ENCODE measurements at regions not wholly inside any gene's neighbourhood (a gene's known extent, or its start where the extent isn't known, plus 50 kb on each side); places are given as distances from the start of the nearest gene placed in this dataset.

- H3K4me3 ChIP-seq (ENCODE audit: low read depth in 1 of 5, low read length in 5 of 5) = no peak overlapping the region
- H3K27ac ChIP-seq (ENCODE audit: low read depth, low read length) = no peak overlapping the region
- no peaks in the 10 kb centered on the region for H3K36me3 ChIP-seq (ENCODE audit: control insufficient read depth in 5 of 5, insufficient read depth in 5 of 5, low read length in 5 of 5)
- no peak overlapping the region for H3K9ac ChIP-seq (ENCODE audit: low read length in 5 of 5)
- H3K27me3 ChIP-seq (ENCODE audit: control insufficient read depth in 5 of 5, insufficient read depth in 4 of 5, low read length in 5 of 5) = peaks cover 0 to 4% (median 0%) of the 10 kb centered on the region in 5 donors
- H3K4me1 ChIP-seq (ENCODE audit: control insufficient read depth in 5 of 5, insufficient read depth in 5 of 5, low read length in 5 of 5) = peaks cover 0 to 20% (median 0%) of the 10 kb centered on the region in 5 donors
- no peaks in the 10 kb centered on the region for H3K9me3 ChIP-seq (ENCODE audit: control insufficient read depth in 5 of 5, low read length in 5 of 5)
Measured at GRCh38 chr16:47886139-47886538, 269.7 kb downstream of the ABCC12 start.

DNA sequence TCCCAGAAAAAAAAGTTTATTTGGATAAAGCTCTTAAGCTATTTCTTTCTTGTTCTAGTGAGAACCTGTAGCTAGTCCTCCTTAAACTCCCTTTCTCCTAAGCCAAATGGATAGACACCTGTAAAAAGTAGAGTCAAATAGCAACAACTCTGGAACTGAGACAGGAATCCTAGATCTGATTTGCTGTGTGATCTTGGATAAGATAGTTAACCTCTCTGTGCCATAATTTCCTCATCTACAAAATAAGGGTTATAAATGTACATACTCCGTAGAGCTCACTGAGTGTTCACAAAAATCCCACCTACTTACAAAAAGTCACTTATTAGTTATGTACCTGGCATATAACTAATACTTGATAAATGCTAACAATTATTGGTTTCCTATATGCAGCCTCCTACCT, 270.3 kb downstream of the ABCC12 start:
- Histone ChIP-seq H3K27ac (ENCODE audit: low read depth, low read length) (no peak overlapping the region), H3K9ac (ENCODE audit: low read length in 5 of 5) (no peak overlapping the region), H3K36me3 (ENCODE audit: control insufficient read depth in 5 of 5, insufficient read depth in 5 of 5, low read length in 5 of 5) (no peaks in the 10 kb centered on the region), H3K9me3 (ENCODE audit: control insufficient read depth in 5 of 5, low read length in 5 of 5) (no peaks in the 10 kb centered on the region), H3K4me1 (ENCODE audit: control insufficient read depth in 5 of 5, insufficient read depth in 5 of 5, low read length in 5 of 5) (peaks cover 0 to 20% (median 0%) of the 10 kb centered on the region in 5 donors), H3K27me3 (ENCODE audit: control insufficient read depth in 5 of 5, insufficient read depth in 4 of 5, low read length in 5 of 5) (peaks cover 0 to 4% (median 0%) of the 10 kb centered on the region in 5 donors), H3K4me3 (ENCODE audit: low read depth in 1 of 5, low read length in 5 of 5) (no peak overlapping the region)

DNA sequence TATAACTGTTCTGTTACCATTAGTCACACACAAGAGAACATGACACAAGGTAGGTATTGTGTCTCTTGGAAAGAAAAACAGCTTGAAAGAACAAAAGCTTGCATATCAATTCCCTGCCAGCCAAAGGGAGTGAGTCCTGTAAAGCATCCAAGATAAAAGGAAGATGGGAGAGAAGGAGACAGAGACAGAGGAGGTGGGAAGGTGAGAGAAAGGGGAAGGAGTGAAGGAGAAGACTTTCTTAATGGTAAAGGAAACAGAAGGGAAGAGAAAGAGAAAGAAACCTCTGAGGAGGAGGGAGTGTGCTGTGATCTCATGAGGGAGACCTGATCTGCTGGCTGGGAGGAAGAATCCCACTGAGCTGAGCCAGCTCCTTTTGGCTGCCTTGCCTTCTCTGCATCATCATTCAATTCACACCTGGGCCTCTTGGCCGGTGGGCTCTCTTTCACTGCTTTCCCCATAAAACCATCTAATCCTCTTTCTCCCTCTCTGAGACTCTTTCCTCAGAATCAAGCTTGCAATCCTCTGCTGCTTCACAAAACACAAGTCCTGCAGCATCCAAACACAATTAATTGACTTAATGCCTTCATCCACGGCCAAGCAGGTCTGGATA, 271.6 kb downstream of the ABCC12 start:
- Histone ChIP-seq H3K36me3 (ENCODE audit: control insufficient read depth in 5 of 5, insufficient read depth in 5 of 5, low read length in 5 of 5) (no peaks in the 10 kb centered on the region), H3K27me3 (ENCODE audit: control insufficient read depth in 5 of 5, insufficient read depth in 4 of 5, low read length in 5 of 5) (peaks cover 0 to 4% (median 0%) of the 10 kb centered on the region in 5 donors), H3K9ac (ENCODE audit: low read length in 5 of 5) (no peak overlapping the region), H3K4me1 (ENCODE audit: control insufficient read depth in 5 of 5, insufficient read depth in 5 of 5, low read length in 5 of 5) (peaks cover 0 to 20% (median 0%) of the 10 kb centered on the region in 5 donors), H3K27ac (ENCODE audit: low read depth, low read length) (no peak overlapping the region), H3K4me3 (ENCODE audit: low read depth in 1 of 5, low read length in 5 of 5) (no peak overlapping the region), H3K9me3 (ENCODE audit: control insufficient read depth in 5 of 5, low read length in 5 of 5) (no peaks in the 10 kb centered on the region)

DNA sequence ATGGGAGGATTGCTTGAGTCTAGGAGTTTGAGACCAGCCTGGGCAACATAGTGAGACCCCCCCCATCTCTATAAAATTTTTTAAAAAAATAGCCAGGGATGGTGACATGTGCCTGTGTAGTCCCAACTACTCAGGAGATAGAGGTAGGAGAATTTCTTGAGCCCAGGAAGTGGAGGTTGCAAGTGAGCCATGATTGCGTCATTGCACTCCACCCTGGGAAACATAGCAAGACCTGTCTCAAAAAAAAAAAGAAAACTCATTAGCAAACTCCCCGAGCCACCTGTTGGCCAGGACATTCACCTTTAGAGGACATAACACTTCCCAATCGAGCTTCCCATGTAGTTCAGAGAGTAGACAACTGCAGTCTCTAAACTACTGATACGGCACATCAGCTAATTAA, 274.2 kb downstream of the ABCC12 start:
- Histone ChIP-seq H3K27ac (ENCODE audit: low read depth, low read length) (no peak overlapping the region), H3K9me3 (ENCODE audit: control insufficient read depth in 5 of 5, low read length in 5 of 5) (no peaks in the 10 kb centered on the region), H3K4me1 (ENCODE audit: control insufficient read depth in 5 of 5, insufficient read depth in 5 of 5, low read length in 5 of 5) (peaks cover 0 to 3% (median 0%) of the 10 kb centered on the region in 5 donors), H3K36me3 (ENCODE audit: control insufficient read depth in 5 of 5, insufficient read depth in 5 of 5, low read length in 5 of 5) (no peaks in the 10 kb centered on the region), H3K27me3 (ENCODE audit: control insufficient read depth in 5 of 5, insufficient read depth in 4 of 5, low read length in 5 of 5) (peaks cover 0 to 3% (median 0%) of the 10 kb centered on the region in 5 donors), H3K9ac (ENCODE audit: low read length in 5 of 5) (no peak overlapping the region), H3K4me3 (ENCODE audit: low read depth in 1 of 5, low read length in 5 of 5) (no peak overlapping the region)

DNA sequence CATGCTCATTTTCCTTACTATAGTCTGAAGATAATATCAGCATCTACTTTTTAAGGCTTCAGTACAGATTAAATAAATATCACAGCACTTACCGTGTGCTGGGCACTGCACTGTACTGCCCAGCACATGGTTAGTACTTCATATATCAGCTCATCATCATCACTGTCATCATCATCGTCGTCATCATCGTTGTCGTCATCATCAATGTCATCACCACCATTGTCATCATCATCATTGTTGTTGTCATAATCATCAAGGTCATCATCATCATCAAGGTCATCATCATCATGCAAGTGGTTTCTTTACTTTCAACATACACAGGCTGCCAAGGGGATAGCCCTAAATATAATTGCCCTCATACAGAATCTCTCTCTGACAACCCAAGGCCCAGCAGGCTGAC, 275.1 kb downstream of the ABCC12 start:
- no peaks in the 10 kb centered on the region for H3K4me1 ChIP-seq (ENCODE audit: control insufficient read depth in 5 of 5, insufficient read depth in 5 of 5, low read length in 5 of 5)
- H3K4me3 ChIP-seq (ENCODE audit: low read depth in 1 of 5, low read length in 5 of 5) = no peak overlapping the region
- no peaks in the 10 kb centered on the region for H3K27me3 ChIP-seq (ENCODE audit: control insufficient read depth in 5 of 5, insufficient read depth in 4 of 5, low read length in 5 of 5)
- no peaks in the 10 kb centered on the region for H3K9me3 ChIP-seq (ENCODE audit: control insufficient read depth in 5 of 5, low read length in 5 of 5)
- no peak overlapping the region for H3K9ac ChIP-seq (ENCODE audit: low read length in 5 of 5)
- no peaks in the 10 kb centered on the region for H3K36me3 ChIP-seq (ENCODE audit: control insufficient read depth in 5 of 5, insufficient read depth in 5 of 5, low read length in 5 of 5)
- no peak overlapping the region for H3K27ac ChIP-seq (ENCODE audit: low read depth, low read length)

GRCh38 chr16:47877166-47877565, 278.6 kb downstream of the ABCC12 start:
- H3K27ac ChIP-seq (ENCODE audit: low read depth, low read length) = no peak overlapping the region
- no peaks in the 10 kb centered on the region for H3K27me3 ChIP-seq (ENCODE audit: control insufficient read depth in 5 of 5, insufficient read depth in 4 of 5, low read length in 5 of 5)
- H3K36me3 ChIP-seq (ENCODE audit: control insufficient read depth in 5 of 5, insufficient read depth in 5 of 5, low read length in 5 of 5) = no peaks in the 10 kb centered on the region
- H3K9me3 ChIP-seq (ENCODE audit: control insufficient read depth in 5 of 5, low read length in 5 of 5) = no peaks in the 10 kb centered on the region
- no peak overlapping the region for H3K9ac ChIP-seq (ENCODE audit: low read length in 5 of 5)
- H3K4me1 ChIP-seq (ENCODE audit: control insufficient read depth in 5 of 5, insufficient read depth in 5 of 5, low read length in 5 of 5) = no peaks in the 10 kb centered on the region
- H3K4me3 ChIP-seq (ENCODE audit: low read depth in 1 of 5, low read length in 5 of 5) = no peak overlapping the region

DNA sequence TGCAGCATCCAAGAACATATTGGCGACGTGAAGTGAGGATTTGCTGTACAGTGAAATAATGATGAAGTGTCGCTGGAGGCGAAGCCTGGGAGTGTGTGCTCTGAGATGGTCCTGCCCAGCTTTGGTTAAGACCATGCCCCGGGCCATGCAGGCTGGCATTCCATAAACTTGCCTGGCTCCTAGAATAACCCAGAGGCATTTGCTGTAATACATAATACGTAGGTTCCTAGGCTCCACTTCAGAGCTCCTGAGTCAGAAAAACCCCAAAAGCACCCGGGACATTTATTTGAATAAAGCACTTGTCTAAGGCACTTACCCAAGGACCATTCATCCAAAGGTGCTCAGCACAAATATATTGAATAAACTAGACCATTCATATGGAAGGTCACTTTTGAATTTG, 279.3 kb downstream of the ABCC12 start:
- no peaks in the 10 kb centered on the region for H3K27me3 ChIP-seq (ENCODE audit: control insufficient read depth in 5 of 5, insufficient read depth in 4 of 5, low read length in 5 of 5)
- no peak overlapping the region for H3K9ac ChIP-seq (ENCODE audit: low read length in 5 of 5)
- no peaks in the 10 kb centered on the region for H3K36me3 ChIP-seq (ENCODE audit: control insufficient read depth in 5 of 5, insufficient read depth in 5 of 5, low read length in 5 of 5)
- no peaks in the 10 kb centered on the region for H3K4me1 ChIP-seq (ENCODE audit: control insufficient read depth in 5 of 5, insufficient read depth in 5 of 5, low read length in 5 of 5)
- H3K9me3 ChIP-seq (ENCODE audit: control insufficient read depth in 5 of 5, low read length in 5 of 5) = no peaks in the 10 kb centered on the region
- no peak overlapping the region for H3K27ac ChIP-seq (ENCODE audit: low read depth, low read length)
- H3K4me3 ChIP-seq (ENCODE audit: low read depth in 1 of 5, low read length in 5 of 5) = no peak overlapping the region

DNA sequence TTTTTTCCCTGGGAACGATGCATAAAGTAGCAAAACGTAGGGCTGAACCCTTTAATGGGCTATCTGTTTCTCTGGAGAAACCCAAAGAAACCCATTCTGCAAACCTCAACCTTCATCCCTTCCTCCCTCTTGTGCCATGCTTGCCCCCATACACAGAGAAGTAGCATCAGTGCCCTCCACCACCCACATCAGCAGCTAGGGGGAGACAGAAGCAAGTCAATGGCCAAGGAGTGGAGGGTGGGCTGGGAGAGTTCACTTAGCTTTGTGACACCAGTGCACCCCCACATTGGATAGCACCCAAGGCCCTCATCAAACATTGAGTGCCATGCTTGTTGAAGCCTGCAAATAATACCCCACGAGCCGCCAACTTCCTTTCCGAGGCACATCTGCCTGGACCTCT, 282.4 kb downstream of the ABCC12 start:
- Histone ChIP-seq H3K27me3 (ENCODE audit: control insufficient read depth in 5 of 5, insufficient read depth in 4 of 5, low read length in 5 of 5) (no peaks in the 10 kb centered on the region), H3K4me1 (ENCODE audit: control insufficient read depth in 5 of 5, insufficient read depth in 5 of 5, low read length in 5 of 5) (no peaks in the 10 kb centered on the region), H3K36me3 (ENCODE audit: control insufficient read depth in 5 of 5, insufficient read depth in 5 of 5, low read length in 5 of 5) (no peaks in the 10 kb centered on the region), H3K9me3 (ENCODE audit: control insufficient read depth in 5 of 5, low read length in 5 of 5) (peaks cover 0 to 5% (median 0%) of the 10 kb centered on the region in 5 donors), H3K4me3 (ENCODE audit: low read depth in 1 of 5, low read length in 5 of 5) (no peak overlapping the region), H3K9ac (ENCODE audit: low read length in 5 of 5) (no peak overlapping the region), H3K27ac (ENCODE audit: low read depth, low read length) (no peak overlapping the region)

- H3K36me3 ChIP-seq (ENCODE audit: control insufficient read depth in 5 of 5, insufficient read depth in 5 of 5, low read length in 5 of 5) = no peaks in the 10 kb centered on the region
- no peak overlapping the region for H3K27ac ChIP-seq (ENCODE audit: low read depth, low read length)
- H3K4me1 ChIP-seq (ENCODE audit: control insufficient read depth in 5 of 5, insufficient read depth in 5 of 5, low read length in 5 of 5) = no peaks in the 10 kb centered on the region
- peaks cover 0 to 5% (median 4%) of the 10 kb centered on the region in 5 donors for H3K9me3 ChIP-seq (ENCODE audit: control insufficient read depth in 5 of 5, low read length in 5 of 5)
- H3K27me3 ChIP-seq (ENCODE audit: control insufficient read depth in 5 of 5, insufficient read depth in 4 of 5, low read length in 5 of 5) = no peaks in the 10 kb centered on the region
- H3K9ac ChIP-seq (ENCODE audit: low read length in 5 of 5) = no peak overlapping the region
- no peak overlapping the region for H3K4me3 ChIP-seq (ENCODE audit: low read depth in 1 of 5, low read length in 5 of 5)
Measured at GRCh38 chr16:47872225-47872624, 283.6 kb downstream of the ABCC12 start.

DNA sequence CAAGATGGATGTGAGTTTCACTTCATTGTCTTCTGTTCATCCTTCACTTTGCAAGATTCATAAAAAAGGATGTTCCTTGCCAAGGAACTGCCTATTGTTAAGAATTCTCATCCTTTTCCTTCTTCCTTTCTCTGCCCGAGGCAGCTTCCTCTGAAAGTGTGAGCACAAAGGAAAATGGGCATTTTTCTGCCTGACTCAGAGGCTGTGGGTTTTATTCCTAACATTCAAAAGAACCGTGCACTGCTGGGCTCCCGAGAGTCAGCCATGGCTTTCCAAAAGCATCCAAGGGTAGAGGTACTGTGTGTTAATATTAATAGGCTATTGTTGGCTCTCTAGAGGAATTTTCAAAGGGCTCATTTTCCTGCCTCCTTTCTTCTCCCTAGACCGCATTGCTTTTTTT, 289.4 kb downstream of the ABCC12 start:
- Histone ChIP-seq H3K9ac (ENCODE audit: low read length in 5 of 5) (no peak overlapping the region), H3K9me3 (ENCODE audit: control insufficient read depth in 5 of 5, low read length in 5 of 5) (peaks cover 0 to 5% (median 4%) of the 10 kb centered on the region in 5 donors), H3K4me1 (ENCODE audit: control insufficient read depth in 5 of 5, insufficient read depth in 5 of 5, low read length in 5 of 5) (peaks cover 0 to 20% (median 0%) of the 10 kb centered on the region in 5 donors), H3K27me3 (ENCODE audit: control insufficient read depth in 5 of 5, insufficient read depth in 4 of 5, low read length in 5 of 5) (no peaks in the 10 kb centered on the region), H3K4me3 (ENCODE audit: low read depth in 1 of 5, low read length in 5 of 5) (no peak overlapping the region), H3K27ac (ENCODE audit: low read depth, low read length) (no peak overlapping the region), H3K36me3 (ENCODE audit: control insufficient read depth in 5 of 5, insufficient read depth in 5 of 5, low read length in 5 of 5) (no peaks in the 10 kb centered on the region)

Data from subcutaneous abdominal adipose tissue (tissue), 5 donors.